Stomach (tissue), 4 donors: ENCODE measurements at regions not wholly inside any gene's neighbourhood (a gene's known extent, or its start where the extent isn't known, plus 50 kb on each side); places are given as distances from the start of the nearest gene placed in this dataset.

Source experiments
- EP300 ChIP-seq: sonication (generic); formaldehyde crosslinking; IDR thresholded peaks from one replicate; pipeline ENCODE4 v1.6.1; 2017; ENCODE audit warnings: antibody characterized with exemption
- POLR2A ChIP-seq, 4 donors: fragments of 450-650 bp; IDR thresholded peaks; one replicate each; pipeline ENCODE4 v1.6.1; 2016; ENCODE audit warnings: antibody characterized with exemption in 4 of 4, control low read depth in 2 of 4, mild to moderate bottlenecking in 1 of 4, moderate library complexity in 1 of 4
- POLR2AphosphoS5 ChIP-seq, 3 donors: sonication (generic); formaldehyde crosslinking; IDR thresholded peaks; one replicate each; pipeline ENCODE4 v1.6.1; 2016; ENCODE audit warnings: antibody characterized with exemption in 3 of 3
- TF ChIP-seq, protein P1 (sequence below), 7 experiments: fragments of 450-650 bp in 4 of 7; fragments of 200-600 bp in 3 of 7; sonication (generic) in 3 of 7; IDR thresholded peaks; one replicate each; pipeline ENCODE4 v1.5.1; 2016 to 2019; ENCODE audit warnings: antibody characterized with exemption in 7 of 7, control low read depth in 2 of 7, mild to moderate bottlenecking in 1 of 7

DNA sequence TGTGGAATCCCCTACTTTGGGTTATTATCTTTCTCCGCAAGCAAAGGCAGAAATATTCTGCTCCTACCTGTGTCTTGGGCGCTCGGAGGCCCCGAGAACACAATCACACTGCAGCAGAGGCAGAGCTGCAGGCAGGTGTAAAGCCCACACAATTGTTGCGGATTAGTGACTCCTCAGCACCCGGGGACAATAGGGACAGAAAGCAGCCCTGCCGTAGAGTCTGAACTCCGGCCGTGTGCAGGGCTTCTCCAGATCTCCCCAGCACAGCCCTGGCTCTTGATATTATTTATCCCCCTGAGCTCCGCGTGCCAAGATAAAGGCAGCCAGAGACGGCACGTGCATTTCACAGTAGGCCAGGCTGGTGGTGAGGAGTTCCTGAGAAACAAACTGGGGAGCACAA is 229.2 kb downstream of the EN1 start:
- TF ChIP-seq, protein P1, sequence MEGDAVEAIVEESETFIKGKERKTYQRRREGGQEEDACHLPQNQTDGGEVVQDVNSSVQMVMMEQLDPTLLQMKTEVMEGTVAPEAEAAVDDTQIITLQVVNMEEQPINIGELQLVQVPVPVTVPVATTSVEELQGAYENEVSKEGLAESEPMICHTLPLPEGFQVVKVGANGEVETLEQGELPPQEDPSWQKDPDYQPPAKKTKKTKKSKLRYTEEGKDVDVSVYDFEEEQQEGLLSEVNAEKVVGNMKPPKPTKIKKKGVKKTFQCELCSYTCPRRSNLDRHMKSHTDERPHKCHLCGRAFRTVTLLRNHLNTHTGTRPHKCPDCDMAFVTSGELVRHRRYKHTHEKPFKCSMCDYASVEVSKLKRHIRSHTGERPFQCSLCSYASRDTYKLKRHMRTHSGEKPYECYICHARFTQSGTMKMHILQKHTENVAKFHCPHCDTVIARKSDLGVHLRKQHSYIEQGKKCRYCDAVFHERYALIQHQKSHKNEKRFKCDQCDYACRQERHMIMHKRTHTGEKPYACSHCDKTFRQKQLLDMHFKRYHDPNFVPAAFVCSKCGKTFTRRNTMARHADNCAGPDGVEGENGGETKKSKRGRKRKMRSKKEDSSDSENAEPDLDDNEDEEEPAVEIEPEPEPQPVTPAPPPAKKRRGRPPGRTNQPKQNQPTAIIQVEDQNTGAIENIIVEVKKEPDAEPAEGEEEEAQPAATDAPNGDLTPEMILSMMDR (IDR thresholded peaks at IDR 0.05) = no peak
- TF ChIP-seq POLR2A (IDR thresholded peaks at IDR 0.05) (no peak), EP300 (no peak), POLR2AphosphoS5 (IDR thresholded peaks at IDR 0.05) (no peak)
